Heart left ventricle (tissue), 13 donors: ENCODE measurements at regions not wholly inside any gene's neighbourhood (a gene's known extent, or its start where the extent isn't known, plus 50 kb on each side); places are given as distances from the start of the nearest gene placed in this dataset.

Experiments
- CTCF ChIP-seq, 12 donors: fragments of 200-600 bp; sonication (generic) in 4 of 12; IDR thresholded peaks; one replicate each; pipeline versions ENCODE4 v1.5.0 to v1.8.0; 2018 to 2022; ENCODE audit warnings: antibody characterized with exemption in 12 of 12, mild to moderate bottlenecking in 5 of 12
- POLR2A ChIP-seq, 2 donors: fragments of 450-650 bp; IDR thresholded peaks; one replicate each; pipeline ENCODE4 v1.6.1; 2017; ENCODE audit warnings: antibody characterized with exemption in 2 of 2, mild to moderate bottlenecking in 2 of 2, moderate library complexity in 2 of 2
- donor health status: ischemic (EF 13 %, LVEDD 7.1; RV severe dilation, severe dysfunction).
- donor health status: DM: no; HTN: yes; CAD: no.
- donor health status: DM: no; HTN: no; CAD: no.
- donor health status: ischemic (EF 25% LVEDD 6.9; RV normal size, moderate dysfunction).
- donor health status: ischemic (EF 25% LVEDD 5.7; RV mildly dilated, moderate dysfunction).
- donor health status: ischemic (EF 35%, LVEDD 5.7; RV mildly dilated, moderate dysfunction).
- donor health status: nonischemic (EF 11% LVEDD 7.7; RV severe dilation, severe dysfunction).
- donor health status: DM: yes; HTN: yes; CAD: no.
- donor health status: PGD.
- donor health status: ischemic (EF 29% LVEDD 5.4; RV normal size, mild dysfunction).
- donor health status: nonischemic (EF 23%, LVEDD 6.1; RV moderate dilation, normal function).

- no peak for TF ChIP-seq POLR2A (IDR thresholded peaks at IDR 0.05)
- no peak for TF ChIP-seq CTCF (IDR thresholded peaks at IDR 0.05)
Observed at GRCh38 chr9:108612513-108612912, 243.3 kb downstream of the ACTL7B start.
